Right ventricle myocardium superior (tissue), 1 donor: ENCODE measurements at regions not wholly inside any gene's neighbourhood (a gene's known extent, or its start where the extent isn't known, plus 50 kb on each side); places are given as distances from the start of the nearest gene placed in this dataset.

Experiments
- ATAC-seq: fragments of 200-7000 bp; cut with Tn5 transposase; one replicate; pipeline ENCODE4 v1.9.1; 2020; ENCODE audit warnings: mild to moderate bottlenecking; ENCODE audit not compliant: poor library complexity
- DNase-seq: peaks from one replicate; pipeline ENCODE4 v3.0.0-alpha.2; 2020
- intact Hi-C: fragments of 100-400 bp; cut with DNase I; formaldehyde crosslinking; loops from one replicate; pipeline ENCODE4 v1.11.2; 2022
- donor health status: DM: no; HTN: yes; CAD: no; lungs with severe emphysema.

DNA sequence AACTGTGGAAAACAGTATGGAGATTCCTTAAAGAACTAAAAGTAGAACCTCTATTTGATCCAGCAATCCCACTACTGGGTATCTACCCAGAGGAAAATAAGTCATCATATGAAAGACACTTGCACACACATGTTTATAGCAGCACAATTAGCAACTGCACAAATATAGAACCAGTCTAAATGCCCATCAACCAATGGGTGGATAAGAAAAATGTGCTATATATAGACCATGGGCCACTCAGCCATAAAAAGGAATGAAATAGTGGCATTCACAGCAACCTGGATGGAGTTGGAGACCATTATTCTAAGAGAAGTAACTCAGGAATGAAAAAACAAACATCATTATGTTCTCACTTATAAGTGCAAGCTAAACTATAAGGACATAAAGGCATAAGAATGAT is 105.0 kb upstream of the PGBD5 start:
- intact Hi-C loops: no loop called here
- ATAC-seq (no peak), DNase-seq (no peak)

DNA sequence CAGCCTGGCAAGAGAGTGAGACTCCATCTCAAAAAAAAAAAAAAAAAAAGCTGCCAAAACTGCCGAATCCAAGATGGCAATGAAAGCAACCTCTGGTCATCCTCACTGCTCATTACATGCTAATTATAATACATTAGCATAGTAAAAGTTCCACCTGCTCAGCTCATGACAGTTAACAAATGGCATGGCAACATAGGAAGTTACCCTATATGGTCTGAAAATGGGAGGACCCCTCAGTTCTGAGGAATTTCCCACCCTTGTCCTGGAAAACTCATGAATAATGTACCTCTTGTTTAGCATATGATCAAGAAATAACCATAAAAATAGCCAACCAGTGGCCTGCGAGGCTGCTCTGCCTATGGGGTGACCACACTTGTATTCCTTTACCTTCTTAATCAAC is 93.1 kb upstream of the PGBD5 start:
- DNase-seq (no peak), ATAC-seq (no peak)
- intact Hi-C loops: no loop called here

DNA sequence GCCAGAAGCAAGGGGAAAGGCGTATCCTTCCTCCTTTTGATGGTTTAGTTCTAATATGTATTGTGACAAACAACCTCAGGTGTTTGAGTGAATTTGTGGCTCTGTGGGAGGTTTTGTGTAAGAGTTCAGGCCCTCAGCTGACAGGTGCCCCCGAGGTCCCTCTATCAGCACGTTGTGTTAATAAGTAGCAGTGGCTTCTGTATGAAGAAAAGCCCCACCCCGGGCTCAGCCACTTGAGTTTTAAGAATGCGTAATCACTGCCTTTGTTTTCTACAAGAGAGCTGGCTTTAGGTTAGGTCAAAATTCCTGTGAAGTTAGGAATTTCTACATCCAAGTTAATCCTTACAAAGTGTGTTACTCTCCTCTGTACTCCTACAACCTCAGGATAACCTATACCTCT is 92.4 kb upstream of the PGBD5 start:
- ATAC-seq (no peak), DNase-seq (no peak)
- intact Hi-C loops: no loop called here

DNA sequence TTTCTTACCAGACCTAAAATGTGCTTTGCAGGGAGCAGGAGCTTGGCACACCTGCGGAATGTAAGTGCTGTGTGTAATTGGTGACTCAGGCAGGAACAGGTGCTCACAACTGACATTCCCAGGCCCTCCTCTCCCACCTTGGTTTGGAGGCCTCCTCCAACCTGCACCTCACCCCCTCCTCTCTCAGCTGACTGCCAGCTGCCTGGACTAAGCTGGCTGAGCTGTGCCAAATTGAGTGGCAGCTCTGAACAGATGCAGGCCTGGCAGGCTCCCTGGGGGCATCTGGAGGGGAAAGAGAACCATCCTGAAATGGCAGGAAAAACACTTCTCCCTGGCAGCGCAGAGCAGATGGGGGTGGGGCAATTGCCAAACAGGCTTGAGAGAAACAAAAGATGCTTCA is 91.7 kb upstream of the PGBD5 start:
- DNase-seq: peak; percentile 48
- peak; percentile 77 for ATAC-seq
- intact Hi-C loops: no loop called here

DNA sequence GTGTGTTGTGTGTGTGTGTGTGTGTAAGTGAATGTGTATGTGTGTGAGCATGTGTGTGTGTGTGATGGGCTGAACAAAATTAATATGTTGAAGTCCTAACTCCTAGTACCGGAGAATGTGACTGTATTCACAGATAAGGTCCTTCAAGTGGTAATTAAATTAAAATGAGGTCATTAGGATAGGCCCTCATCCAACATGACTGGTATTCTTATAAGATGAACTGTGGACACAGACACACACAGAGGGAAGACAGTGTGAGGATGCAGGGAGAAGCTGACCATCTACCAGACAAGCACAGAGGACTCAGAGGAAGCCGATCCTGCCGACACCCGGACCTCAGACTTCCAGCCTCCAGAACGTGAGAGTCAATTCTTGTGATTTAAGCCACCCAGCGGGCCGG is 91.2 kb upstream of the PGBD5 start:
- DNase-seq (no peak), ATAC-seq (peak; percentile 66)
- intact Hi-C loops: no loop called here

DNA sequence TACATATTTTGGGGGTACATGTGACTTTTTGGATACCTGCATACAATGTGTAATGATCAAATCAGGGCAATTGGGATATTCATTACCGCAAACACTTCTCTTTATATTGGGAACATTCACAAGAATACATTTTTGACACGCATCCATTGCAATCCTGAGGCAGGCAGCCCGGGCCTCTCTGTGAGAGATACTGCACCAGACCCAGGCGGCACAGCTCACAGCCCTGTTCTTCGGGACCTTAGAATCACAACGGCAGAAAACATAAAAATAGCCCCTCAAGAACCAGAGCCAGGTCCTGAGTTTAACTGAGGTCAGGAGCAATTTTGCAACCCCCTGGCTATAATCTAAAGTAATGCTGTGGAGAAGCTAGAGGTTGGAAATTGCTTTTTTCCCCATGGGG is 90.8 kb upstream of the PGBD5 start:
- DNase-seq (peak; percentile 51), ATAC-seq (peak; percentile 82)
- intact Hi-C loops: no loop called here

DNA sequence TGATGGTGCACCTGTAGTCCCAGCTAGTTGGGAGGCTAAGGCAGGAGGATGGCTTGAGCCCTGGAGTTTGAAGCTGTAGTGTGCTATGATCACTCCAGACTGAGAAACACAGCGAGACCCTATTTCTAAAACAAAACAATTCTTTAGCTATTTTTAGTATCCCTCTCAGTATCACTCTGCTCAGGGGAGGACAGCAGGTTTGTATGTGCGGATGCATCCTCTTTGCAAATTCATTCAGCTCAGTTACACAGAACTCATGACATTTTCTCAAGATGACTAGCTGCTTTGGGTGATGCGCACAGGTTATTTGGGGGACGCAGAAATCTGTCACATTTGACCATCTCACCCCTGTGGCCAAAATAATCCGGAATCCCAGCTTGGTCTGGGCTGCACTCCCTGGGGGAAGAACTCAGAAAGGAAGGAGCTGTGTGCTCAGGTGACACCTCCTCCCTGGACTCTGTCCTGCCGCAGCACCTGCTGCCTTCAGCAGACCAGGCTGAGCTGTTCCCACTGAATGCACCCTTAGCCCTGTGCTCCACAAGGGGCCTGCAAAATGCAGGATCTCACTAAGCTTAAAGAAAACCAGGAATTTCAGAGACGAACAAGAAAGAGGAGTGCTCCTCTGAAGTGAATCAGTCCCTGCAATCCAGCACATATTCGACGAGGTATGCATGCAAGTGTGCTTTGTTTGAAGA is 89.5 kb upstream of the PGBD5 start:
- ATAC-seq: no peak
- no peak for DNase-seq
- intact Hi-C loops: no loop called here

DNA sequence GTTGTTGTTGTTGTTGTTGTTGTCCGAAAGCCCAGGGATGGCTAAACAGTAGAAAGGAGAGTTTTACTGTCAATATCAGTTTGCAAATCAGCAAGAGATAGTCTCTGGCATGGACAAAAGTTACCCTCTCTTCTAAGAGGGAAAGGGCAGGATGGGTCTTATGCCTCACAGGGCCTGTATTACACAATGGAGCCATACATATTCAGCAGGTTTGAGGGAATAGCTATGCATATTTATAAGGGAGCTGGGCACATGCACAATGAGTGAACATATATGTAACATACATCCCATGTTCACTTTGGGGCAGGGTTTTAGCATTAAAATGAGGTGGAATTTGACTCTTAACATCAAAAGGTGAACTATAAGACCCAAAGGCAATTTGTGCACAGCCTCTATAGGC is 84.4 kb upstream of the PGBD5 start:
- ATAC-seq (no peak), DNase-seq (no peak)
- intact Hi-C loops: no loop called here

DNA sequence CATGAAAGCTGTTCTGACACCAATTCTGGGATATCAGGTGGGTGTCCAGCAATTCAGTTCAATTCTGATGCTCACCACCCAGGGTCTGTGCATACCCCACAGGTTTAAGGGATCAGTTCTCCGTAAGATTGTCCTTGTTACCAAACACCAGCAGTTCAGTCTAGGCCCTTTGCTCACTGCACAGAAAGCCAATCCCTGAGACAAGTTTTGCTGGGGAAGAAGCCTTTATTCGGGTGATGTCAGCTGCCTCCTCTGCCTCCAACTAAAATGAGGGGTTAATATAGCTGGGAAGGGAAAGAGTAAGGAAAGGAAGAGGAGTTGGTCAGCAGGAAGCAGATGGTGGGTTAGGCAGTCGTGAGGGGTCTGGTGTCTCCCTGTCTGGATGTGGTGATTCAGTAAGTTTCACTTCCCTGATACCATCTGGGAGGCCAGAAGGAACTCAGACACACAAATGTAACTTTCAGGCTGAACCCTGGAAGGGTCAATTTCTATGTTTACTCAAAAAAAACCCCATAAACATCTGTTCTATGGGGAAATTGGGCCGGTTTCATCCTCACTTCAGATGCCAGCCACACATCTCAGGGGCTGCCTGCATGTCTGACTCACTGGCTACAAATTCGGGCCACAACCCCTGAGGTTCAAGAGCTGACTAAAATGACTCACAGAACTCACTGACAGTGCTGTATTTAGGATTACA is 83.3 kb upstream of the PGBD5 start:
- intact Hi-C loops: no loop called here
- DNase-seq (no peak), ATAC-seq (no peak)

DNA sequence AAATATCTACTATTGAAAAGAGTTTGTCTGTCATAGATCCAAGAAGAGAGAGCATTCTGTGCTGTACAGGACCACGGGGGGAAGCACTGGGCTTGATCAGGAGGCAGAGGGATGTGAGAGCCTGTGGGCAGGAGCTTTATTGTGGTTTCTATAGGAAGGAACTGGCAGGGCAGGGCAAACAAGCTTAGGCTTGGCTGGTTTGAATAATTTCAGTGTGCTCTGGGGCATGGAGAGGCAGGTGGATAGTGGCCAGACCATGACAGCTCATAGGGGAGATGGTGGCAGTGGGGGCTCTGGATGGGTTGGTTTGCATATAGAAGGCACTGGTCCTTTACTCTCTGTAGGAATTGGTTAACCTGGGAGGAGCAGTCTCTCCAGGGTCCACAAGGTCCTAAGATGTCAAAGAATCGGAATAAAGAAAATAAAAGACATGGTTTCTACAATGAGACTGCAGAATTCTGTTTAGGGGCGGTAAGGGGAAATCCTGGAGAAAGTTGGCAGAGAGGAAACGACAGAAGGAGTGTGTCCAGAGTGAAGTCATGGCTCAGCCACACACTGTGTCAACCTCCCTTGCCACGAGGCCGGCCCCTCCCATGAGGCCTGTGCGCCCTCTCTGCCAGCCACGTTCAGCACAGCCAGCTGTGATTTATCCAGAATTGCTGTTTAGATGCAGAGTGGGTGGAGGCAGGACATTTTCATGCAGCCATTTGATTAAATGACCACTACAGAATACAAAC is 81.7 kb upstream of the PGBD5 start:
- DNase-seq (peak; percentile 66), ATAC-seq (peak; percentile 91)
- intact Hi-C loops: no loop called here

DNA sequence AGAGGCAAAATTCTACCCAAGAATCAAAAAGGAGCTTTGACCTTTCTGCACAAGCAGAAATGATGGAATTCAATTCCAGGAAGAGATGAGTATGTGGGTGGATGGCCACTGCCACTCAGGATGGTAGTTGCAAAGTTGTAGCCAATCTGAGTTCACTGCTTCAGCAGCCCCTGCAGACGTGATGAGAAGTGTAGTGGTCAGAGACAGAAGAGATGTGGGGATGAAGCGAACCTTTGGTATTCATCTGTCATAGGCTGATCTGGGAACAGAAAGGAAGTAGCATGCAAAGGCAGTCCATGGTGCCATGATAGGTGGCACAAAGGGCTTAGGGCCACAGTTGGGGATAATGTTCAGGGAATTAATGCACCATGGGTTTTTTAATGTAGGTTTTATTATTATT is 81.1 kb upstream of the PGBD5 start:
- DNase-seq (no peak), ATAC-seq (no peak)
- intact Hi-C loops: no loop called here

DNA sequence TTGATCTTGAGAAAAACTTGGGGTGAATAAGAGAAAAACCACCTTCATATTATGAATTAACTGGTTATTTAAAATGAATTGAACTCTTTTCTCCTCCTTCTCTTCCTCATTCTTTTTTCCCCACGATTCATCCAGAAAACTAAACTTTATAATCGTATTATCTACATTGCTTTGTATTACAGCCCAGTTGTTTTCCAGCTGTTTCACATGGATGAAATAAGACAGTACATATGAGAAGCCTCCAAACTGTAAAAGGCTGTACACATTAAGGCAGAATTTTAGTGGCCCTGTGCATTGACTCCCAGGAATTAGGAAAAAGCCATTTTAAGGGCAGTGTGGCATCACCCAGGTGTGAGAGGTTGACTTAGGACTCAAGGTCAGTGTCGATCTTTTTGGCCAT is 80.3 kb upstream of the PGBD5 start:
- ATAC-seq: no peak

DNA sequence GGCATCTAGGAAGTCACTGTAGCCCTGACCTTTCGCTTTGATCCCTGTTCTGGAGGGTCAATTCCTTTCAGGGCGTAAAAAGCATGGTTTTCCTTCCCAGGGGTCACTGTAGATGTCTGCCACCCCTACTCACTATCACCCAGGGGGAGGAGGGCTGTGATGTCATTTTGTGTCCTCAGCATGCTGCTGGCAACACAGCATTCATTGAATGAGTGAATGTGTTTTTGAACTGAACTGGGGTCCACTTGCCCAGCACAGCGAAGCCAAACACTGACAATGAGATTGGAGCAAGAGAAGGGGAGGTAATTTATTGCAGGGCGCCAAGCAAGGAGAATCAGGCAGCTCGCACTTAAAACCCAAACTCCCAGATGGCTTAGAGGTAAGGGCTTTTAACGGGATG is 78.2 kb upstream of the PGBD5 start:
- ATAC-seq (no peak), DNase-seq (no peak)
- intact Hi-C loops: no loop called here

More for the DNA sequence above, 80.3 kb upstream of the PGBD5 start:
- intact Hi-C loops: no loop called here
- no peak for DNase-seq

DNA sequence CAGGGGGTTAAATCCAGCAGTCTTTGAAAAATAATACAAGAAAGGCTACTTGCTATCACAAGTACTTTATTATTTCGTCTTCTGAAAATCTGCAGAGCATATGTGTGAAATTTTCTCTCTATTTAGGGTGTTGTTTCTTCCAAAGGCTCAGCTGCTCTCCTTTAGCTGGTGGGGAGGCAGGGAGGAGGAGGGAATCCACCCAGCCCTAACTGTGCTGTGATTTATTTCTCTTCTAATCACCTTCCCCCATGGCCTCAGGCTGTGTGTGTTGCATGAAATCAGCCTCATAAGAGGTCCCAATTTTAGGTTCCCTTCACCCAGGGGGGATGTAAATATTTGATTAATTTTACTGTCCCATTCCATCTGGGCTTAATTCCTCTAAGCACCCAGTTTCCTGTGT is 77.6 kb upstream of the PGBD5 start:
- ATAC-seq: no peak
- DNase-seq: no peak
- intact Hi-C loops: no loop called here

DNA sequence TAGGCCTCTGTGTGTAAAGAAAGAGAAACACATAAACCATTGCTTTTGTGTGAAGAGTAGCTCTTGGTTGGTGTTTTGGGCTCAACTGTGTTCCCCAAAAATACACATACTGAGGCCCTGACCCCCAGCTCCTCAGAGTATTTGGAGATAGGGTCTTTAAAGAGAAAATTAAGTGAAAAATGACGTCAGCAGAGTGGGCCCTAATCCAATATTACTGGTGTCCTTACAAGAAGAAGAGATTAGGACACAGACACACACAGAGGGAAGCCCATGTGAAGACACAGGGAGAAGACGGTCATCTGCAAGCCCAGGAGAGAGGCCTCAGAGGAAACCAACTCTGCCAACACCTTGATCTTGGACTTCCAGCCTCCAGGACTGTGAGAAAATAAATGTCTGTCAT is 76.9 kb upstream of the PGBD5 start:
- DNase-seq: no peak
- no peak for ATAC-seq
- intact Hi-C loops: no loop called here

DNA sequence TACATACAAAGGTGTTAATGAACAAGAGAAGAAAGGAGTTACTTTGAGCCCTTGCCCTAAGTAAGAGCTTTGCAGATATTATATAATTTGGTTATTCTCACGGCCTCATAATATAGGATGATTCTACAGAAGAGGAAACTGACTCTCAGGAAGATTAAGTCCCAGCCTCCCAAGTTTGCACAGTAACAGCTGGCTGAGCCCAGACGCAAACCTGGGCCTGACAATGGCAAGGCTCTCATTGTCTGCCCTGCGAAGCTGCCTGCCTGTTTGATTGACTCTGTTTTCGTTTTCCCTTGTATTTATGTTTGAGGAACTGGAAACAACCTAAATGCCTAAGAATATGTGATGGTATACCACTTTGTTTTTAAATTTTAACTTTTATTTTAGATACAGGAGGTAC is 76.2 kb upstream of the PGBD5 start:
- ATAC-seq: no peak
- DNase-seq: no peak
- intact Hi-C loops: no loop called here

DNA sequence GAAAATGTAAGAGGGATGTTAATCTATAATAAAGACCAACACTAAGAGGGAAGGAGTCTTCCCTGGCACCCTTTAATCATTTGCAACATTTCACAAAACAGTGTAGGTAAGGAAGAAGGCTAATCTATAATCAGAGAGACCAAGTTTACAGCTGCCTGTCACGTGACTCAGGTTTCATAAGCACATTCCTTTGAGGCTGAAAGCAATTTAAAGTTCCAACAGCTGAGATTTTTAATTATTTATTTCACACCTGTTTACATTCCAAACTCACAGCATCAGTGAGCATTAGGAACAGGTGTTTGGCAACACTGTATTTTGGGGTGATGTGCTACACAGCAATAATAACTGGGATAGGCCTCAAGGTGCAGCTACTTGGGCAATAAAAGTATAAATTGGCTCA is 75.7 kb upstream of the PGBD5 start:
- DNase-seq (no peak), ATAC-seq (no peak)
- intact Hi-C loops: no loop called here

DNA sequence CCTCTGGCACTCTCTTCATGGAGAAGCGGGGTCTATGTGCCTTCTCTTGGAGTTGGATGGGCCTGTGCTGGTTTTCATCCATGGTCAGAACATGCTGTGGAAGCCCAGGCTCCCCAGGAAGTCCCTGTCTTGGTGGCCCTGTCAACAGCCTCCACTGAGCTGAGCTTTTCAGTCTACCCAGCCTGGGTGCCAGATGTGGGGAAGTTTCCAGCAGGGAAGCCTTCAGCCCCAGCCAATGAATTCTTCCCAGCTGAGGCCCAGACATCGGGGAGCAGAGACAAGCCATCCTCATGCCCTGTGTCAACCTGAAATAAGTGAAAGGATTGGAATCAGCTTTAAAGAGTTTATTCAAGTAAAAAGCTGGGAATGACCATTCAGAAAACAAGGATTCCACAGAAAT is 75.1 kb upstream of the PGBD5 start:
- ATAC-seq: no peak
- intact Hi-C loops: no loop called here
- no peak for DNase-seq

DNA sequence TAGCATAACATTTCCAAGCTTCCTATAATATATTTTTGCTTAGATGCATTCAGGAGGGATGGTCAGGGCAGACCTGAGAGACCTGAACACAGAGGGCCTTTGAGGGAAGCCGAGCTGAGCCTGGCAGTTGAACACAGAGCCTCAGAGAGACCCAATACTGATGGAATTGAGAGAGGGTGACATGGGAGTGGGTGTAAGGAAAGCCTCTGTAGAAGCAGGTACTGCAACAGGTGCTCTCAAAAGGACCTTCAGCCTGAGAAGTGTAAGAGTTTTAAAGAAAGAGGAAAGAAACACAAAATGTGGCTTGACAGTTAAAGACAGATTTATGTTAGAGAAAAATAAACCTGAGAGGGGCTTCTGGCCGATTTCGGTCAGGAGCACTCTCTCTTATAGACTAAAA is 73.9 kb upstream of the PGBD5 start:
- intact Hi-C loops: no loop called here
- no peak for DNase-seq

DNA sequence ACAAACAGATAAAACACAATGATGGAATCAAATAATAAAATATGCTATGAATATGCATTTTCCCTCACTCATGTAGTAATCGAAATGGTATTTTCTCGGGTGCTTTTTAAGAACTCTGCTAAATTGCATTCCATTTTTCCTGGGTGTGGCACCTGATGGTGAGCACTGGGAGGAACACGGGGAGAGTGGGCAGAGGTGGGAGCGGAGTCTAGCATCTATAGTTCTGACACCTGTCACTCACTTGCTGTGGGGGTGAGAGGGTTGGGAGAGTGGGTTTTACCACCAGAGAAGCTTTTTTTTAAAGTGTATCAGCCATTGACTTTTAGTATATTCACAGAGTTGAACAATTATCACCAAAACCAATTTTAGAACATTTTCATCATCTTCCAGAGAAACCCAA is 73.4 kb upstream of the PGBD5 start:
- no peak for ATAC-seq
- intact Hi-C loops: no loop called here
- no peak for DNase-seq

More for the DNA sequence above, 73.9 kb upstream of the PGBD5 start:
- no peak for ATAC-seq
